SIG-M5 treated with dmso at 0.1 percent for 504 hours (cell line): ENCODE measurements at regions not wholly inside any gene's neighbourhood (a gene's known extent, or its start where the extent isn't known, plus 50 kb on each side); places are given as distances from the start of the nearest gene placed in this dataset.

ENCODE experiments used
- DNase-seq: peaks from one replicate; lab custom pipeline; 2025; ENCODE audit not compliant: unreplicated experiment; lab: John Stamatoyannopoulos, UW

DNA sequence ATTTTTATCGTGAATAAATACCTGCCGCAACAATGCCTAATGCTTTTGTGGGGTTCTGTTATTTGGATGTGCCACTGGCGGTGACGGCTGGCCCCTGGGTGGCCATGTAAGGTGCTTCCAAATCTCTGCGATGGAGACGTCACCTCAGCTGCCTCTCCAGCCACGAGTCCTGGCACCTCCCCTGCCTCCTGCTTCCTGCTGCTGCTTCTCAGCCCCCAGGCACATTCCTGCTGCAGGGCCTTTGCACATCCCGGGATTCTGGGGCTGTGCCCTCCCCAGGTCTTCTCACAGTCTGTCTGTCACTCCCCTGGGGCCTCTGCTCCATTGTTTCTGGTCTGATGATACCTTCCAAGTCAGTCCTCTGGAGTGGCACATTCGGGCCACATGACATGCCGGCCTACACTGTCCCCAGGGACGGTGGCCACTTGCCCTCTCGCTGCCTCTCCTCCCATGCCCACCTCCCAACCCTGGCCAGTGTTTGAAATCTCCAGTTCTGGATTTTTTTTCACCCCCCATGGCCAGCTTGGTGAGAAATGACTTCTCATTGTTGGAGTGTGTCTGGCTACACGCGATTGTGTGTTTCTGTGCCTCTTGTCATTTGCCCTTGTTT lies 151.8 kb downstream of the KIF26A start:
- no peak for DNase-seq

DNA sequence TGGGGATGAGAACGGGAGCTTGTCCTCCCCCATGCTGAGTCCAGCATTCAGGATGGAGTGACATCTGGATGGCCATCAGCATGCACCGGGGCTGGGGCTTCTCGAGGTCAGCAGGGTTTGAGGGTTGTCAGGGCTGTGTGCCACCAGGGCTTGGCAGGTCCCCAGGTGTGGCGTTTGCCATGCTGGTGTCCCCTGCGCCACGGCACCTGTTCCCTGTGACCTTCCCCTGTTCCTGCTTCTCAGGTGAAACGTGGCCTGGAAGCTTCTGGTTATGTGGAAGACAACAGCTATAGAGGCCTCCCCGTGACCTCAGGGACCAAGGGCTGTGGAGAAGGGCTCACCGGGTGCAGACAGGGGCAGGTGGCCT lies 152.4 kb downstream of the KIF26A start:
- no peak for DNase-seq

DNA sequence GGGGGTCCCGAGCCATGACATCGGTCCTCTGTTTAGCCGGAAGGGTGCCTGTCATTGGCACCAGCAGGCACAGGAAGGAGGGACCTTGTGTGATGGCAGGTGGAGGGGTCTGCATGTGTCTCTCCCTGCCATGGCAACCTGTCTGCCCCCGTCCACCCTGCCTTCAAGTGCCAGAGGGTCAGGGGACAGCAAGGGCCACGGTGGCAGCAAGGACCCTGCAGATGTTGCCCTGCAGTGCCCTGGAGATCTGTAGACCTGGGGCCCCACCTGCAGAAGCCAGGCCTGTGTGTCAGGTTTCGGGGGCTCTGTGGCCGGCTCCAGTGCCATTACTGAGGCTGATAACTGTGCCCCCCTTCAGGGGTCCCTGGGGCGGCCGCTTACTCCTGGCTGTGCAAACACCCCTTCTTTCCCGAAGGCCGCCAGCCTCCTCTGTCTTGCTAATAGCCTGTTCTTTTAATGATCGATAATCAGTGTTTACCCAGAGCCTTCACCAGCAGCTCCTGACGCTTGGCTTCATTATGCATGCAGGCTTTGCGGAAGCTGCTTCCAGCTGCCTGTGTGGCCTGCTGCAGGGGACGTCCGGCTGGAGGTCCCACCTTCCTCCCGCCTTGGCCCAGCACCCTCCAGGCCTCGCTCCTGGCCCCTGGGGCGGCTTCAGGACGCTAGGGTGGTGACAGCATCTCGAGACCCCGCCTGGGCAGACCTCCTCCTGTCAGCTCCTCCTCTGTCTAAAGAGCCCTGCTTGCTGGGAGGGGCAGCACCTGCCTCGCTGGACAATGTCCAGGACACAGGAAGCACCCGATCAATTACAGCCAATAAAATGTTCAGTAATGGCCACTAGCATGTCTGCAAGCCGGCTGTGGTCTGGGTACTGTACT lies 153.0 kb downstream of the KIF26A start:
- DNase-seq: no peak

DNA sequence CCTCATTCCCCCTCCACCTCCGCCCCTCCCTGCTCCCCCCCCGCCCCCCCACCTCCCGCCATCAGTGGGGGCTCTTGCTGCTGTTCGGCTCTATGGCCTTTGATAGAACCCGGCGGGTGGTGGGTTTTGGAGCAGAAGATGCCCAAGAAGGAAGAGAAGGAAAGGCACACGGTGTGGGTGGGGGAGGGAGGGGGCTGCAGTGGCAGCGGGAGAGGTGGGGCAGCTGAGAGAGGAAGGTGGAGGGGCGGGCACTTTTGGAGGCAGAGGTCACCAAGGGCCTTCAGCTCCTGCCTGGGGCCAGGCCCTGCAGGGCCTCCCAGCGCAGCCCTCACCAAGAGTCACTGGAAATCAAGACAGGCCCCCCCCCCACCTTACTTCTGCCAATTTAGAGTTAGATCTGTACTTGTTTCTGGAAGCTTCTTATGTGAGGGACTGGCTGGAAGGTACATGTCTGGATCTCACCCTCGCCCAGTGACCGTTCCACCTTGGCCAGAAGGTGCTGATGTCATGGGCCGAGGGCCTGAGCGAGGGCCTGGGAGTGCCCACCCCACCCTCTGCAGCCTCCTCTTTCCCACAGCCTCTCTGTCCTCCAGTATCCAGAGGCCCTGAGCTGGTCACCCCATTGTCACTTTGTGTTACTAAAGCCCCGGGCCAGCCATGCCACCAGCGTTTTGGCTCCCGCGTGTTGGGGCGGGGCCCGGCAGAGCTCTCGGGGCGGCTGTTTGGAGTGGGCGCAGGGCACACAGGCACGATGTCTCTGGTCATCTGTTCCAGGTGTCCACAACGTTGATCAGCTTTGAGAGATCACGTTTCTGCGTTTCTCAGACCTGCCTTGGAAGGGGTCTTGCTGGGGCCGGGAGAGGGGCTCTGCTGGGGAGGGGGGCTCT lies 153.9 kb downstream of the KIF26A start:
- DNase-seq: no peak

DNA sequence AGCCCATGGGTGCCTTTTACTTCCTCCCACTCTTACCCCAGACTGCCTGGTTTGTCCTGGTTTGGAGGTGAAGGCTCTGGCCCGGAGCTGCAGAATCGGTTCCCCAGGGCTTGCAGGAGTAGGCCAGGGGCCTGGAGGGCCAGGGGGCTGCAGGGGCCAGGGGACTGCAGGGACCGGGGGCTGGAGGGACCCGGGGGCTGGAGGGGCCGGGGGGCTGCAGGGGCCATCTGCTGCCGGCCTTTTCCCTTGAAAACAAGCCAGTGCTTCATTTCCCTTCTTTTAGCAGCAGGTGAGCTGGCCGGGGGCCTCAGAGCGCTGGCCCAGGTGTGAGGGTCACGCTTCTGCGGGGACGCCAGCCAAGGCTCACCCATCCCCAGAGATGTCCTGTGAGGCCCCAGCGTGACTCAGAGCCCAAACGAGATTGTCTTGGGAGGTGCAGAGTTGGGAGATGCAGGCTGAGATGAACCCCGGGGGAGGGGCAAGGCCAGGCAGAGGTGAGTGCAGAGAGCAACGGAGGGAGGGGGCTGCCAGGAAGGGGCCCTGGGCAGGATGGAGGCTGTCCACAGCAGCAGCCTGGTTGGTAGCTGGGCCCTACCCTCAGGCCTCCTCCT lies 154.9 kb downstream of the KIF26A start:
- DNase-seq: no peak

DNA sequence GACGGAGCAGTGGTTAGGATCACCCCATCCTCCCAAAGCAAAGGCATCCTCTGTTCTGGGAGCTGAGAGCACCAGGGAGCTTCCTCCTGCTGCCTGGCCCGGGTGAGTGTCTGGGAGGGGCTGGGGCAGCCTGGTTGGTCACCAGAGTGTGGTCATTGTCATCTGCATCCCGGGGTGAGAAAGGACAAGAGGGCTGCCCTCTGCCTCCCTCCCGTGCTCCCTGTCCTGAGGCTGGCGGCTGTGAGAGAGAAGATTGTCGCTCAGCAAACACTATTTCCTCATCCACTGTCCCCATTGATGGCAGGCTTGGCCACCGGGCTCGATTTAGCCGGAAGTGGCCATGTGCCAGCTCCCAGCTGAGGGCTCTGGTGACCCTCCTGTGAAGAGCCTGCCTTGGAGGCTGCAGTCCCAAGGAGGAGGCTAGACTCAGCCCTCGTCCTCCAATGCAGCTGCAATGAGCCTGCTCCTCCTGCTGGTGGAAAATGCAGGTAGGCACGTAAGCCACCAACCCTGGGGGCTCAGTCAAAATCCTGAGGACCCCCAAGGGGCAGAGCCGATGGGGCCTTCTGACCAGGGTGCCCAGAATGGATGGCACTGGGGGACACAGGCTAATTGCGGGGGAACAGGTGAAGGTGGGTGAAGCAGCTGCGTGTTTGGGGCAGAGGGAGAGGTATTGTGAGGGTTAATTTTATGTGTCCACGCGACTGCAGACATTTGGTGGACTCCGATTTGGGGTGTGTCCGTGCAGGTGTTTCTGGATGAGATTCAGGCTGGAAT lies 155.7 kb downstream of the KIF26A start:
- no peak for DNase-seq

DNA sequence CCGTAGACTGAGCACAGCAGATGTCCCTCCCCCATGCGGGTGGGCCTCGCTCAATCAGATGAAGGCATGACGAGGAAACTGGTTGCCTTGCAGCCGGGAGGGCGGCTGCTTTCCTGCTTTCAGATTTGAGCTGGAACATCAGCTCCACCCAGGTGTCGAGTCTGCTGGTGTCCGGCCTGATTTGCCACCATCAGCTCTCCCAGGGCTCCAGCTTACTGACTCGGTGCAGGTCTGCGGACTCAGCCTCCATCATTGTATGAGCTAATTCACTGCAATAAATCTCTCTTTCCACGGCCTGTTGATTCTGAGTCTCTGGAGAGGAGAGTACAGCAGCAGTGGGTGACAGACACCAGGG lies 156.2 kb downstream of the KIF26A start:
- no peak for DNase-seq

DNA sequence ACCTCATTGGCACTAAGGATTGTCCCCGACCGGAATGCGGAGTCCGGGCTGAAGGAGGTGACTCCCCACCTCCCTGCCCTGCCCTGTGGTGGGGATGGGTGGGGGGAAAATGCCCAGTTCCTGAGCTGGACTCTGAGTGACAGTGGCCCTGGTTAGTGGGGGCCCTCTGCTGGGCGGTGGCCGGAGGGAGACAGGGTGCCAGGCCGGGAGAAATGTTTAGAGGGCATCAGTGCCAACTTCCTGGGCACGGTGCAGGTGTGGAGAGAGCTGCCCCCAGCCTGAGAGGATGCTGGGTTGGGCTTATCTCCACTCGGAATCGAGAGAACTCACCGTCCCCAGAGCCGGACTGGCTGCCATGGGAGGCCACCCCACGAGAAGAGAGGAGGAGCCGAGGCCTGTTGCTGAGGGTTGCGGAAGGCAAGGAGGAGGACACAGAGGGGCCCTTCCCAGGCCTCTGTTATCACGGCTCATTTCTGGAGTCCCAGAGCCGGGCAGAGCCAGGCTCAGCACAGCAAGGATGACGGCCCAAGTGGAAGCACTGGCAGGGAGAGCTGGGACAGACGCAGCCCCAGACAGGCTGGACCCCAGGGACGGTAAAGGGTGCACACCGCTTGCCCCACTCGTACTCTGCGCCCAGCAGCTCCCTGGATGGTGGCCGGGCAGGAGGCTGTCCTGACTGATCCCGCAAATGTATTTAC lies 156.7 kb downstream of the KIF26A start:
- no peak for DNase-seq

DNA sequence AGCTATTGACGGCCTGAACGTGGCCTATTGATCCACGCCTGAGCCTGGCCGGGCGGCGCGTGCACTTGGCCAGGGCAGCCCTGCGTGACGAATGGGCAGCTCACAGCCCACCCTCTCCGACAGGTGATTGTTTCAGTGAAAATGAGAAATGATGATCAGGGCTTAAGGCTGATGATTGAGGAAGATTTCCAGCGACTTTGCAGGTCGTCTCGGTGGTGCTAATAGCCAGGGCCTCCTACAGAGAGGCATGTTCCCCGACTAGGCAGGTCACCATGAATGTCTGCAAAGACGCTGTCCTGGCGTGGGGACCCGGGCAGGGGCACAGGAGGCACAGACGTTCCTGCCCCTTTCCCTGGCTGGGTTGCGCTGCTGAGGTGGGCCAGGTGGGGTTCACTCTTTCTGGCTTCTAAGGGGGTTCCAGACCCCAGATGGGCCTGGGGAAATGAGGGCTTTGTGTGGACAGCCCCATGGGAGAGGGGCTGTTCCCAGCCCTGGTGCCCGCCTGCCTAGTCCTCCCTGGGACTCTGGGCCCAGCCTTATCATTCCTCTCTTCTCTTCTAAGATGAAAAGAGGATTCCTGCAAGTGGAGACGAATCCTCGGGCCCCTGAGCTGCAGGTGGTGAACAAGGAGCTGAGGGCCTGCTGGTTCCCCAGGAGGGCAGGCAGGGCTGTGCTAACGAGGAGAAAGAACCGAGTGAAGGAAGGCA lies 157.4 kb downstream of the KIF26A start:
- DNase-seq: no peak

DNA sequence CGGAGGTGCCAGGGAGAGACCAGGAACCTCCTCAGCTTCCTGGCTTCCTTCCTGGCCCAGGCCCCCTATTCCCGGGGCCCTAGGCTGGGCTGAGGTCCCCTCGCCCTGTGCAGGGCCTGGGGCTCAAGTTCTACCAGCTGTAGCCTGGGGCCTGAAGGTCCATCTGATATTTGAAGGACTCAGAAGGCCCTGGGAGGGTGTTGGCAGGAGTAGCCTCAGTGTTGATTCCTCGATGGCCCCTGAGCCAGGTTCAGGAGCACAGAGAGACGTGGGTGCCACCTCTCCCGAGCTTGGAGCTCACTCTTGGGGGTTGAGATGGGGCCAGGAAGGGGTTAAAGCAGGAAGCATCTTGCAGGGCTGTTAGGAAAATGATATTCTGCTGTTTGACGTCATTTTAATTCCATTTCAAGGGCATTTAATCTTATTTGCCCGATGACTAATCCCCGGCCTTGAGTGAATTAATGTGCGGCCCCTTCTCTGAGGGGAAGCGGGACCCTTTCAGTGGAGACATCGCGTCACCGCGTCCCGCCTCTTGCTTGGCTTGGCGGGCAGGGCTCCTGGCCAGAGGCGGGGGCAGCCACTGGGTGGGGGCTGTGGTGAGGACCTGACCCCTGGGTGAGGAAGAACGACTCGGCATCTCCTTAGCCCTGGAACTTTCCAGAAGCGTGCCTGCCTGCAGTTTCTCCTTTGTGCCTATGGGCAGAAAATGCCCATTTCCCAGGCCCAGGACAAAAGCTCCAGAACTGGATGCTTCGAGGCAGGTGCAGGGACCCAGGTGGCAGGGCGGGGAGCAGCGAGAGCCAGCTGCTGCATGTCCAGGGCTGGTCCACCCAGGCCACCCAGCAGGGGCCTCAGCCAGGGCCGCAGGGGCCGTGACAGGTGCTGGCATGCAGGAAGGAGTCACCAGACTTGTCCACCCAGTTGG lies 158.3 kb downstream of the KIF26A start:
- DNase-seq: no peak

DNA sequence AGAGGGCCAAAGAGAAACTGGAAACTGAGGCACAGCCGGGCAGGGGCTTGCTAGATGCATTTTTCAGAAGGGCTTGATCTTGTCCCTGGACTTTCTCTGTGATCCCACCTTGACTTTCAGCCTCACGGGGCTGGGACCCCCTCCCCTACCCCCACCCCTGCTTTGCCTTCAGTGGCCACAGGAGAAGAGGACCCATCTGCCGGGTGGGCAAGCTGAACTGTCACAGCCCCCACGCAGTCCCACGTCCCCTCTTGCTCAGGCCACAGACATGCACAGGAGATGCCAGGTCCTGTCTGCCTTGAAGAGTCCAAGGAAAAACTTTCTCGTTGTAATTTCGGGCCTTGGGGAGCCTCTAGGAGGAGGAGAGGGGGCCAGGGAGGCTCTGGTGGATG lies 158.9 kb downstream of the KIF26A start:
- no peak for DNase-seq

DNA sequence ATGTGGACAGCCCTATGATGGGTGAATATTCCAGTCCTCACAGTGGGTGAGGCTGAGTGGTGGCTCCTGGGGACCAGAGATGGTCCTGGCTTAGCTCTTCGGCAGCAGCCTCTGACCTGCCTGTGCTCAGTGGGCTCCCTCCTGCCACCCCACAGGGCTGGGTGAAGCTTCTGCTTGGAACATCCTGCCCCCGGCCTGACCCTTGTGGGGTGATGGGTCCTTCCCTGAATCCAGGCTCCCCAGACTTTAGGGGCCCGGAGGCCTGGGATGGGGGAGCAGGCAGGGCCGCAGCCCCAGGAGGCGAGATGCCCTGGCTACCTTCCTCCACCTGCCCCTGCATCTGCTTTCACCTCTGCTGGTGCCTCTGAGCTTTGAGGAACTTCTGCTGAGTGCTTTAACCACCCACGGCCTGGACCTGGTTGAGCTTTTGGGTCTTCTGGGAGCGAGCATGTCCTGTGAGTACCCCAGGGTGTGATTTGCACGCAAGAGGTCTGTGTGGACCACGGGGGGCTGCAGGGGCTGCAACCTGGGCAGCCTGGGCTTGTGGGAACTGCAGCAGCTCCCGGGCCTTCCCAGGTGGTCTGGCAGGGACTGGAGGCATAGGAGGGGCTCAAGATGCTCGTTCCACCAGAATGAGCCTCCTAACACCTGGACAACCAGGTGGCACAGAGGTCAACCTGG lies 159.5 kb downstream of the KIF26A start:
- no peak for DNase-seq

DNA sequence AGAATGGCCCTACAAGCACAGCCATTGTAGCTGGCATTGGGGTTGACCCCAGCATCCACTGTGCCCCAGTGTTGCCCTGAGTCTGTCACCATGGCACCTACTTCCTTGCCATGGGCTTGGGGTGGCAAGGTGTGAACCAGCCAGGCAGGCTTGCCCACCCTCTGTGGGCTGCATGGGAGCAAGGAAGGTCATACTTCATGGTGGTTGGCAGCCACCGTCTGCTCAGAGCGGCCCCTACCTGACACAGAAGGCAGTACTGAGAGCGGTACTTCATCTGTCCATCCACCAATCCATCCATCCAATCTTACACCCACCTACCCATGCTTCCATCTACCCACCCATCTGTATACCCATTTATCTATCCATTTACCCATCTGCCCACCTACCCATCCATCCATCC lies 160.1 kb downstream of the KIF26A start:
- DNase-seq: no peak

DNA sequence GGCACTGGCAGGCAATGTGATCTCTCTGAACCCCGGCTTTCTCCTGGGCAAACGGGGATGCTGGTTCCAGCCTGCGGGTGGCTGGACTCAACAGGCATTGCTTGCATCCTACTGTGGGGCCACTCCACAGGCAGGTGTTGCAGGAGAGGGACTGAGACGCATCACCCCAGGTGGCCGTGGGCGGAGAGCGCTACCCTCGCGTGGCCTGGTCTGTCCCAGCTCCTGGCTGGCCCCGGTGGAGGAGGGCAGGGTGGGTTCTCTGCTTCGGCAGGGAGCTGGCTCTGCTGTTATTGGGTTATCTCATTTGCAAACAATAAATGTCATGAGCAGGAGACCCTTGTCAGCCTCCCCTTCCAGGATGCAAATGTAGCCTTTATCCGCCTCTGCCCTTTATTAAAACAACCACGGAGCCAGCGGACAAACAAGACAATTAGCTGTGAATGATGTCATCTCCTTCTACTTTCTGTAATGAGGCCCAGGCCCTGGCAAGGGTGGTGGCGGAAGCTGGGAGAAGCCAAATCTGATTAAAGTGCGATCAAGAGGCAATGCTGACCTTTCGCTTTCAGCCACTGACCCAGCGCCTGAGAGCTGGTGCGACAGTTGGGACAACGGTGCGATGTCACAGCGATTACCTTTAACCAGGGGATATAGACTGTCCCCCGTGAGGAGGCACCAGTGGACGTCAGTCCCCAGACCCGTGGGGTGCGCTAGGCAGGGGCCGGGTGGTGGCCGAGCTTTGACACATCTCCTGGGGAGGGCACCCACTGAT lies 161.8 kb downstream of the KIF26A start:
- no peak for DNase-seq

DNA sequence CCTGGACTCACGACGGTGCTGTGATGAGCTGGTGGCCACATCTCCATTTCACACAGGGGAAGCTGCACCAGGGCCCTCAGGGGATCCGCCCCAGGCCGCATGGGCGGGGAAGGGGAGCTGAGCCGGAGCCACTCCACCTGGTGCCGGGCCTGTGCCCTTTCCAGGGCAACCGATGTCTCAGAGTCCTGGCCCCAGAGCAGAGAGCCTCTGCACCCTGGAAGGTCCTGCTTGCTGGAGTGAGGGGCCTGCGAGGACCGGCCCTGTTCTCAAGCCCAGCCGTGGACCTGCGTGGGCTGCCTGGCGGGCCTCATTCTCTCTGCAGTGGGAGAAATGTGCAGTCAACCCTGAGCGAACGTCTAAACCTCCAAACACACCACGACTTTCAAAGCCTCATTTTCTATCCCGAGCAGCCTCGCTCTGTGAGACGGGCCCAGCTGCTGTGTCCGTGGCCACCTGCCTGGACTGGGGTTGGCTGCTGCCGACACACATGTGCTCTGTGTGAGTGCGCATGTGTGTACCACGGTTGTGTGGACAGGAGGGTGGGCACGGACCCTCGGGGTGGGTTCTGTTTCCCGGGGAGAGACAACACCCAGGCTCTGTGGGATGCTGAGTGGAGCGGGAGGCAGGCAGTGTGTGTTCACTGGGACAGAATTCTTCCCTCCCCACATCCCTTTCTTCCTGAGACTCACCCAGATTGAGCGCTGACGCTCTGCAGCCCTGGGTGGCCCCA lies 163.5 kb downstream of the KIF26A start:
- DNase-seq: no peak

DNA sequence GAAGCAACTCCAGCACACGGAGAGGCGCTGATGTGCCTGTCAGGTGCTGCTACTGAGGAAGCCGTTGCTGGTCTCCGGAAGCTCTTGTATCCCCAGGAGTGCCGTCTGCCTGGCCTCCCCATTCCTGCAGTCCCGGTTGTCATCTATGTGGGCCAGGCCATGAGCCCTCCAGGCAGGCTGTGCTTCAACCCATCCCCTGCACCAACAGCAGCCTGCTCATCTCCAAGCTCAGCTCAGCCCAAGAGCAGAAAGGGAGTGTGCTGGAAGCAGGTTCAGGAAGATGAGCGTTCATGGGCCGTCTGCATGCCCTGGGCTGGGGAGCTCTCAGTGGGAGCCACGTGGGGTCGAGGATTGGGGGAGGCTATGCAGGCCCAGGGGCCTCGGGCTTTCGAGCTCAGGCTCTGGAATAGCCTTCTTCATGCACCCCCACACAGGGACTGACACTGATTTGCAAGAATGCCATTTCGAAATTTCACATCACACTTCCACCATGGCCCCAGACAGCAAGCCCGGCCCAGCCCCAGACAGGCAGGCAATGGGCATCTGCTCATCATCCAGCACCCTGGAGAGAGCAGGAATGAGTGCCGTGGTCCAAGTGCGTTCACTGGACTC lies 164.5 kb downstream of the KIF26A start:
- no peak for DNase-seq
